Neural crest cell (in vitro differentiated cells): ENCODE measurements at regions not wholly inside any gene's neighbourhood (a gene's known extent, or its start where the extent isn't known, plus 50 kb on each side); places are given as distances from the start of the nearest gene placed in this dataset.
"Not testable (repeated sequence)": the region's sequence is repeated elsewhere in the genome, so short reads cannot be mapped to it uniquely, and the experiment has no call there.

Experiments
- DNase-seq: peaks from one replicate; pipeline ENCODE4 v3.0.0; 2021; ENCODE audit warnings: low read depth, mixed read lengths, low spot score
- H3K27ac Mint-ChIP-seq: one replicate; pipeline ENCODE4 v1.8.0; 2021; ENCODE audit warnings: mild to moderate bottlenecking, mixed read lengths; ENCODE audit not compliant: unreplicated experiment
- H3K27me3 Mint-ChIP-seq: 2 replicates; pipeline ENCODE4 v1.8.0; 2021; ENCODE audit warnings: low read depth, mild to moderate bottlenecking, mixed read lengths
- H3K36me3 Mint-ChIP-seq: 2 replicates; pipeline ENCODE4 v1.8.0; 2021; ENCODE audit warnings: low read depth, mild to moderate bottlenecking, mixed read lengths
- H3K4me1 Mint-ChIP-seq: 2 replicates; pipeline ENCODE4 v1.8.0; 2021; ENCODE audit warnings: mixed read lengths
- H3K4me3 Mint-ChIP-seq: one replicate; pipeline ENCODE4 v1.8.0; 2021; ENCODE audit warnings: mild to moderate bottlenecking, mixed read lengths
- H3K9me3 Mint-ChIP-seq: 2 replicates; pipeline ENCODE4 v1.8.0; 2021; ENCODE audit warnings: mixed read lengths
- TF ChIP-seq, protein P1 (sequence below): fragments of 200-600 bp; sonication (generic); conservative IDR thresholded peaks from 2 replicates; pipeline ENCODE4 v1.5.0; 2021; ENCODE audit warnings: antibody characterized with exemption, mild to moderate bottlenecking

DNA sequence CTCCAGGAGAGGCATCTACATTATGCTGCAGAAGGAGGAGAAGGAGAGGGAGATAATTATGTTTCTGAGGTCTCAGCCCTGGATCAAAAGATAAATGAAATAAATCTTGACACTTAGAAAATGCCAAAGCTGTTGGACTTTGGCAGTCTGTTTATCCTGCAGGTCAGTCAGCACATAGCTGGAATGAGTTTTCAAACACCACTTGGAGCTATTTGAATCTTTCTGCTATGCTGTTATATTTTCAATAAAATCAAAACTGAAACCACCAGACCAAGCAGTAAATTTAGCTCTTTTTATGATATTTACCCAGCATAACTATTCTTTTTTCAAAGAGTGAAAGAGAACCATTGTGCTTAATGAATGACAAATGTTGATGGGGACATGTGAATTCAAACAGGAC is 505.1 kb upstream of the ITGA1 start:
- H3K36me3 Mint-ChIP-seq = no peaks in the 10 kb centered on the region
- no peak overlapping the region for H3K27ac Mint-ChIP-seq
- DNase-seq = no peak
- H3K4me3 Mint-ChIP-seq = no peak overlapping the region
- H3K4me1 Mint-ChIP-seq = no peaks in the 10 kb centered on the region
- peaks cover 2% of the 10 kb centered on the region for H3K9me3 Mint-ChIP-seq
- TF ChIP-seq, protein P1, sequence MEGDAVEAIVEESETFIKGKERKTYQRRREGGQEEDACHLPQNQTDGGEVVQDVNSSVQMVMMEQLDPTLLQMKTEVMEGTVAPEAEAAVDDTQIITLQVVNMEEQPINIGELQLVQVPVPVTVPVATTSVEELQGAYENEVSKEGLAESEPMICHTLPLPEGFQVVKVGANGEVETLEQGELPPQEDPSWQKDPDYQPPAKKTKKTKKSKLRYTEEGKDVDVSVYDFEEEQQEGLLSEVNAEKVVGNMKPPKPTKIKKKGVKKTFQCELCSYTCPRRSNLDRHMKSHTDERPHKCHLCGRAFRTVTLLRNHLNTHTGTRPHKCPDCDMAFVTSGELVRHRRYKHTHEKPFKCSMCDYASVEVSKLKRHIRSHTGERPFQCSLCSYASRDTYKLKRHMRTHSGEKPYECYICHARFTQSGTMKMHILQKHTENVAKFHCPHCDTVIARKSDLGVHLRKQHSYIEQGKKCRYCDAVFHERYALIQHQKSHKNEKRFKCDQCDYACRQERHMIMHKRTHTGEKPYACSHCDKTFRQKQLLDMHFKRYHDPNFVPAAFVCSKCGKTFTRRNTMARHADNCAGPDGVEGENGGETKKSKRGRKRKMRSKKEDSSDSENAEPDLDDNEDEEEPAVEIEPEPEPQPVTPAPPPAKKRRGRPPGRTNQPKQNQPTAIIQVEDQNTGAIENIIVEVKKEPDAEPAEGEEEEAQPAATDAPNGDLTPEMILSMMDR = no peak
- H3K27me3 Mint-ChIP-seq = no peaks in the 10 kb centered on the region

DNA sequence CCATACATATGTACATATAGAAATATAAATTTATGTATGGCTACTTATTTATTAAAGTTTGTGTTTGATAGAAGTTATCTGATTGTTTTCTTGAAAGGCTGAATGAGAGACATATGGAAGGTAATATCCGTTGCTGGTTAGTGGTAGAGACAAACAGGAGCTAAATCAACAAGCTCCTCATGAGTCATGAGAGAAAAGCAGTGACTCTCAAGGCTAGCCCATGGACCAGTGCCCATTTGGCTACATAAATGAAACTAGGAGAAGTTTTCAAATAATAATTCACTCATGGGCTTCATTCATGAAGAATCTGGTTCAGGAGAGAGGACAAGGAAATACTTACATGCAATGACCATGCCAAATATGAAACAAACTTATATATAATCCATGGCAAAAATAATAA is 504.5 kb upstream of the ITGA1 start:
- no peaks in the 10 kb centered on the region for H3K4me1 Mint-ChIP-seq
- no peak overlapping the region for H3K27ac Mint-ChIP-seq
- H3K4me3 Mint-ChIP-seq = no peak overlapping the region
- peaks cover 2% of the 10 kb centered on the region for H3K9me3 Mint-ChIP-seq
- TF ChIP-seq, protein P1 = no peak
- H3K36me3 Mint-ChIP-seq = no peaks in the 10 kb centered on the region
- DNase-seq = no peak
- no peaks in the 10 kb centered on the region for H3K27me3 Mint-ChIP-seq

DNA sequence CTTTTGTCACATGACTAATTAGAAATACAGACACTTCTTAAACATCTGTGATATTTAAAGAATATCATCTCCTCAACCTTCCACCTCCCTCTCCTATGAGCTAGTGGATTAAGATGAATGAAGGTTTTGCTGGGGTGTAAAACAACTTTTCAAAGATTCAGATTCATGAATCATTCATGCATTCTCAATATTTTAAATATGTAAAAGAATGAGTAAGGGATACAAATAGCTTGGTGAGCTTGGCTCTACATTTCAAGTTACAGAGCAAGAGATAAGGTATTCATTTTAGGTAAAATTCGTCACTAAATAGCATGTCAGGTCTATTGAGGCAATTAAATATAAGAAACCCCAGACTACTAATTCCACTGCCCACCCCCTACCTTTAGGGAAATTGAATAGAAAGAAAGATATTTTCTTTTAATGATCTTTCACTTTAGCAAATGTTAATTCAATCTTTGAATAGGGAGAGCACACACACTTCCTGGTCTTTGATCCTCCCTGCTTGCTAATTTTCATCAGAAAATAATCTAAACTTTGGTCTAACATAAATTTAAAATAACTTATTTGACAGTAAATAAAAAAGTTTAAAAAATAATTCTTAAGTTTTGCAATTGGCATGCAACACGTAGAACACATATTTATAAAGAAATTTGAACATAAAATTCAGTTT is 486.9 kb upstream of the ITGA1 start:
- Mint-ChIP-seq H3K4me1 (no peaks in the 10 kb centered on the region), H3K27me3 (no peaks in the 10 kb centered on the region), H3K27ac (no peak overlapping the region), H3K36me3 (peaks cover 3% of the 10 kb centered on the region), H3K4me3 (no peak overlapping the region), H3K9me3 (peaks cover 11% of the 10 kb centered on the region)
- TF ChIP-seq, protein P1 = no peak
- DNase-seq = no peak

DNA sequence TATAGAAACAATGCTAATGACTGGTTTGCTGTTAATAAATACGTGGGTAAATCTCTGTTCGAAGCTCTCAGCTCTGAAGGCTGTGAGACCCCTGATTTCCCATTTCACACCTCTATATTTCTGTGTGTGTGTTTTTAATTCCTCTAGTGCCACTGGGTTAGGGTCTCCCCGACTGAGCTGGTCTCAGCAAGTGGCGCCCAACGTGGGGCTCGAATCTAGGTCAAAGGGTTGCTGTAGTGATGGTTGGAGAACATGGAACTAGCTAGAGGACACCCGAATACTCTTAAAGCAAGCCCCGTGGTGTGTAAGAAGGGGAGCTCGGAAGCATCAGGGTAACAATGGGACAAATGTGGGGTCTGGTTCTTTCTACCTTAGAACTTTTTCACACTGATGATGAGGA is 482.9 kb upstream of the ITGA1 start:
- H3K4me1 Mint-ChIP-seq, H3K36me3 Mint-ChIP-seq, H3K27ac Mint-ChIP-seq, DNase-seq, H3K27me3 Mint-ChIP-seq, H3K4me3 Mint-ChIP-seq: not testable (repeated sequence)
- peaks cover 16% of the 10 kb centered on the region for H3K9me3 Mint-ChIP-seq

DNA sequence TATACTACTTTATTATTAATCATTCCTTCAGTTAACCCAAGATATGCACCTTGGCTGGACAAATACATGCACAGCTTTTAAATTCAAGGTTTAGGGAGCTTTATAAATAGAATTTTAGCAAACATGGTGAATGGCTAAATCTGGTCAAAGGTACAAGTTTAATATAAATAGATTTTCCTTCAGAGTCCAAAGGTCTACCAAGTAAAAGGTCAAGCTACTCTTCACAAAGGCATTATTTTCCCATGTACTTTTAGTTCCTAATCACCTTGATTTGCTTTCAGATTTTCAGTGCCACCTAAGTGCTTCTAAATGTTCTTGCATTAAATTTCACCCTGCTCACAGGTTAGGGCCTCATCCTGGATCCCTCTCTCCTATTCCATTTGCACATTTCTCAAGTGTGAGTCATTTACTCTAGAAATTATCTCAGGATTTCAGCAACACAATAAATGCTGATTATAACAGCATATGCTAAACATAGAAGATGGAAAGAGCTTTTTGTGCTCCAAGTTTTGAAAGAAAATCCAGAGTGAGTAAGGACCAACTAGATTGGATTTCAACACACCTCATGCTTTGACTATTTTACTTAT is 459.4 kb upstream of the ITGA1 start:
- no peaks in the 10 kb centered on the region for H3K27me3 Mint-ChIP-seq
- no peaks in the 10 kb centered on the region for H3K36me3 Mint-ChIP-seq
- peaks cover 3% of the 10 kb centered on the region for H3K9me3 Mint-ChIP-seq
- TF ChIP-seq, protein P1 = no peak
- H3K4me1 Mint-ChIP-seq = peaks cover 1% of the 10 kb centered on the region
- H3K4me3 Mint-ChIP-seq = no peak overlapping the region
- no peak overlapping the region for H3K27ac Mint-ChIP-seq
- DNase-seq = no peak

DNA sequence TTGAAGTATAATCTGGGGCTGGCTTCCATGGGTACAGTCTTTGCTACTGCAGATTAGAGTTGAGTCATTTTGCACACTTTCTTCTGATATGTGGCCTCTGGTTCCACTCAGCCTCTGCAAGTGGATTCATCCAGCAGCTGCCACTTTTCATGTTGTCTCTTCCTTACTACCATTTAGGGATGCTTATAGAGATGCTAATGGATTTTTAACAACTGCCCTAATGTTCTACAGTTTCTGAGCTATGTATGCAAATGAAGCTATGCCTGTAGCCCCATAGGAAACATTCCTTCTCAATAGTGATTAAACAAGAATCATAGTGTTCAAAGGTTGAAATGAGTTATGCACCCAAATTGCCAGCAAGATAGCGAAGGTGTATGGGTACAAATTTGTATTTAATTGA is 456.0 kb upstream of the ITGA1 start:
- TF ChIP-seq, protein P1 = no peak
- Mint-ChIP-seq H3K27me3 (no peaks in the 10 kb centered on the region), H3K27ac (no peak overlapping the region), H3K4me3 (no peak overlapping the region), H3K36me3 (no peaks in the 10 kb centered on the region), H3K4me1 (peaks cover 5% of the 10 kb centered on the region), H3K9me3 (peaks cover 9% of the 10 kb centered on the region)
- DNase-seq = no peak
